HCT116 (cell line): ENCODE measurements at regions not wholly inside any gene's neighbourhood (a gene's known extent, or its start where the extent isn't known, plus 50 kb on each side); places are given as distances from the start of the nearest gene placed in this dataset.

Experiments
- ATAC-seq: fragments of 200-7000 bp; cut with Tn5 transposase; 2 replicates; pipeline ENCODE4 v1.9.1; 2020; ENCODE audit warnings: mild to moderate bottlenecking, moderate library complexity
- BruUV-seq: library from RNA; stranded (reverse); fragments of 400-500 nt; replicated peaks from 2 replicates; lab custom pipeline; 2021; lab: Mats Ljungman, UMichigan
- CTCF ChIA-PET: fragments of 300-600 bp; sonication (Branson Sonifier 250); formaldehyde crosslinking; loops from one replicate; lab custom pipeline; 2021; ENCODE audit warnings: antibody characterized with exemption; lab: Charles Lee
- POLR2A ChIA-PET: fragments of 300-600, 350-600 bp; sonication (Branson Sonifier 250); formaldehyde crosslinking; loops from one replicate; lab custom pipeline; 2021; ENCODE audit warnings: antibody characterized with exemption; lab: Charles Lee
- RAD21 ChIA-PET, 2 experiments: fragments of 300-600 bp; sonication (Branson Sonifier 250); formaldehyde crosslinking; loops; one replicate each; lab custom pipeline; 2023; ENCODE audit warnings: low total read pairs in 2 of 2; ENCODE audit not compliant: uncharacterized antibody in 2 of 2, unreplicated experiment in 2 of 2, low non-redundant PET in 1 of 2; lab: Charles Lee
- DNase-seq: peaks from one replicate; pipeline ENCODE4 v3.0.0-alpha.2; 2010; ENCODE audit warnings: low read depth, low spot score
- H2AFZ ChIP-seq: fragments of 200-600 bp; shearing (Covaris generic), sonication (generic); 2 replicates; pipeline ENCODE4 v1.6.1; 2017; ENCODE audit warnings: low read depth, mixed run types, mixed read lengths, antibody characterized with exemption, low read length; ENCODE audit not compliant: poor library complexity, severe bottlenecking
- H3K27ac ChIP-seq: 2 replicates; pipeline ENCODE4 v1.5.1; 2012; ENCODE audit warnings: low read depth, low read length
- H3K27me3 ChIP-seq: fragments of 200-600 bp; sonication (generic); 2 replicates; pipeline ENCODE4 v1.6.1; 2016; ENCODE audit warnings: mixed run types, low read length, mixed read lengths; ENCODE audit not compliant: insufficient read depth
- H3K36me3 ChIP-seq, 2 experiments: fragments of 200-500 bp in 1 of 2; fragments of 200-600 bp in 1 of 2; sonication (Bioruptor generic) in 1 of 2; sonication (generic) in 1 of 2; 2 replicates each; pipeline versions ENCODE4 v1.5.1 to v1.6.1; 2014 to 2016; ENCODE audit warnings: low read length in 2 of 2, inconsistent platforms in 1 of 2, mixed read lengths in 1 of 2, mixed run types in 1 of 2; ENCODE audit not compliant: insufficient read depth in 2 of 2, control insufficient read depth in 1 of 2
- H3K4me1 ChIP-seq, 2 experiments: fragments of 200-600 bp in 1 of 2; sonication (generic) in 1 of 2; 2 replicates each; pipeline versions ENCODE4 v1.5.1 to v1.6.1; 2012 to 2017; ENCODE audit warnings: low read length in 2 of 2, inconsistent platforms in 1 of 2, mild to moderate bottlenecking in 1 of 2, mixed read lengths in 1 of 2, mixed run types in 1 of 2, moderate library complexity in 1 of 2; ENCODE audit not compliant: insufficient read depth in 2 of 2, control insufficient read depth in 1 of 2
- H3K4me2 ChIP-seq: fragments of 200-600 bp; sonication (generic); 2 replicates; pipeline ENCODE4 v1.6.1; 2017; ENCODE audit warnings: mixed run types, low read length, mixed read lengths
- H3K4me3 ChIP-seq, 2 experiments: fragments of 200-600 bp in 1 of 2; sonication (generic) in 1 of 2; replicated peaks in 1 of 2; 2 replicates each; pipeline ENCODE4 v1.5.1; 2011 to 2016; ENCODE audit warnings: low read length in 2 of 2, control low read depth in 1 of 2, low read depth in 1 of 2, mild to moderate bottlenecking in 1 of 2, mixed read lengths in 1 of 2, mixed run types in 1 of 2
- H3K79me2 ChIP-seq: fragments of 200-600 bp; sonication (generic); 2 replicates; pipeline ENCODE4 v1.6.1; 2017; ENCODE audit warnings: mild to moderate bottlenecking, mixed run types, low read length, moderate library complexity, mixed read lengths; ENCODE audit not compliant: insufficient read depth
- H3K9ac ChIP-seq: fragments of 200-600 bp; sonication (generic); 2 replicates; pipeline ENCODE4 v1.6.1; 2016; ENCODE audit warnings: low read length, mixed read lengths
- H3K9me2 ChIP-seq: fragments of 200-600 bp; sonication (generic), shearing (Covaris generic); 2 replicates; pipeline ENCODE4 v1.6.1; 2017; ENCODE audit warnings: mixed run types, mild to moderate bottlenecking, moderate library complexity; ENCODE audit not compliant: insufficient read depth
- H3K9me3 ChIP-seq, 2 experiments: fragments of 200-500 bp in 1 of 2; fragments of 200-600 bp in 1 of 2; sonication (Bioruptor generic) in 1 of 2; sonication (generic) in 1 of 2; 2 replicates each; pipeline ENCODE4 v1.6.1; 2014 to 2017; ENCODE audit warnings: low read length in 2 of 2, mixed read lengths in 2 of 2, inconsistent platforms in 1 of 2, low read depth in 1 of 2, mild to moderate bottlenecking in 1 of 2, mixed run types in 1 of 2, moderate library complexity in 1 of 2; ENCODE audit not compliant: control insufficient read depth in 1 of 2, insufficient read depth in 1 of 2
- H4K20me1 ChIP-seq: fragments of 200-600 bp; sonication (generic), shearing (Covaris generic); 2 replicates; pipeline ENCODE4 v1.6.1; 2017; ENCODE audit warnings: mixed run types, mild to moderate bottlenecking, moderate library complexity; ENCODE audit not compliant: insufficient read depth
- ATF3 ChIP-seq: IDR thresholded peaks from 2 replicates; pipeline ENCODE4 v1.6.1; 2012
- CBX3 ChIP-seq: IDR thresholded peaks from 2 replicates; pipeline ENCODE4 v1.6.1; 2012; ENCODE audit warnings: low read depth
- CEBPB ChIP-seq: IDR thresholded peaks from 2 replicates; pipeline ENCODE4 v1.6.1; 2012; ENCODE audit warnings: low read depth
- CTCF ChIP-seq, 3 experiments: fragments of 200-600 bp in 1 of 3; sonication (generic) in 1 of 3; IDR thresholded peaks in 2 of 3; conservative IDR thresholded peaks in 1 of 3; 2 replicates each; pipeline ENCODE4 v1.5.1; 2012 to 2017; ENCODE audit warnings: low read depth in 2 of 3, low read length in 2 of 3, antibody characterized with exemption in 1 of 3, borderline replicate concordance in 1 of 3, control low read depth in 1 of 3, mild to moderate bottlenecking in 1 of 3, mixed read lengths in 1 of 3, mixed run types in 1 of 3, moderate library complexity in 1 of 3; ENCODE audit not compliant: insufficient read depth in 1 of 3
- EGR1 ChIP-seq: IDR thresholded peaks from 2 replicates; pipeline ENCODE4 v1.6.1; 2012; ENCODE audit warnings: low read depth
- ELF1 ChIP-seq: IDR thresholded peaks from 2 replicates; pipeline ENCODE4 v1.6.1; 2012; ENCODE audit warnings: low read depth, borderline replicate concordance
- EZH2 ChIP-seq: fragments of 200-600 bp; sonication (generic); IDR thresholded peaks from 2 replicates; pipeline ENCODE4 v1.6.1; 2017; ENCODE audit warnings: antibody characterized with exemption, mixed run types
- FOSL1 ChIP-seq: IDR thresholded peaks from 2 replicates; pipeline ENCODE4 v1.6.1; 2012; ENCODE audit warnings: low read depth
- JUND ChIP-seq: IDR thresholded peaks from 2 replicates; pipeline ENCODE4 v1.6.1; 2012
- POLR2A ChIP-seq: IDR thresholded peaks from 2 replicates; pipeline ENCODE4 v1.7.0; 2011; ENCODE audit warnings: borderline replicate concordance; ENCODE audit not compliant: insufficient read depth, insufficient read length; ENCODE audit errors: extremely low read depth
- POLR2AphosphoS5 ChIP-seq: IDR thresholded peaks from 2 replicates; pipeline ENCODE4 v1.6.1; 2011; ENCODE audit warnings: mild to moderate bottlenecking, low read depth, low read length, moderate library complexity
- RAD21 ChIP-seq: IDR thresholded peaks from 2 replicates; pipeline ENCODE4 v1.6.1; 2012; ENCODE audit warnings: low read depth, mild to moderate bottlenecking
- SIN3A ChIP-seq: IDR thresholded peaks from 2 replicates; pipeline ENCODE4 v1.6.1; 2012; ENCODE audit warnings: low read depth
- SP1 ChIP-seq: IDR thresholded peaks from 2 replicates; pipeline ENCODE4 v1.6.1; 2012; ENCODE audit warnings: low read depth
- SRF ChIP-seq: IDR thresholded peaks from 2 replicates; pipeline ENCODE4 v1.6.1; 2012; ENCODE audit warnings: low read depth
- TCF7L2 ChIP-seq: IDR thresholded peaks from 2 replicates; pipeline ENCODE4 v1.7.0; 2011; ENCODE audit warnings: borderline replicate concordance, inconsistent platforms; ENCODE audit not compliant: insufficient read depth, insufficient read length; ENCODE audit errors: extremely low read depth
- YY1 ChIP-seq: IDR thresholded peaks from 2 replicates; pipeline ENCODE4 v1.6.1; 2011; ENCODE audit warnings: low read length, low read depth, moderate library complexity, mild to moderate bottlenecking; ENCODE audit not compliant: insufficient replicate concordance; ENCODE audit errors: extremely low read depth
- intact Hi-C: fragments of 100-400 bp; cut with micrococcal nuclease; formaldehyde crosslinking; loops from 2 replicates; pipeline ENCODE4 v1.10.0; 2022
- TF ChIP-seq, protein P1 (sequence below): IDR thresholded peaks from 2 replicates; pipeline ENCODE4 v1.6.1; 2012
- TF ChIP-seq, protein P2 (sequence below): IDR thresholded peaks from 2 replicates; pipeline ENCODE4 v1.6.1; 2012; ENCODE audit warnings: low read depth

DNA sequence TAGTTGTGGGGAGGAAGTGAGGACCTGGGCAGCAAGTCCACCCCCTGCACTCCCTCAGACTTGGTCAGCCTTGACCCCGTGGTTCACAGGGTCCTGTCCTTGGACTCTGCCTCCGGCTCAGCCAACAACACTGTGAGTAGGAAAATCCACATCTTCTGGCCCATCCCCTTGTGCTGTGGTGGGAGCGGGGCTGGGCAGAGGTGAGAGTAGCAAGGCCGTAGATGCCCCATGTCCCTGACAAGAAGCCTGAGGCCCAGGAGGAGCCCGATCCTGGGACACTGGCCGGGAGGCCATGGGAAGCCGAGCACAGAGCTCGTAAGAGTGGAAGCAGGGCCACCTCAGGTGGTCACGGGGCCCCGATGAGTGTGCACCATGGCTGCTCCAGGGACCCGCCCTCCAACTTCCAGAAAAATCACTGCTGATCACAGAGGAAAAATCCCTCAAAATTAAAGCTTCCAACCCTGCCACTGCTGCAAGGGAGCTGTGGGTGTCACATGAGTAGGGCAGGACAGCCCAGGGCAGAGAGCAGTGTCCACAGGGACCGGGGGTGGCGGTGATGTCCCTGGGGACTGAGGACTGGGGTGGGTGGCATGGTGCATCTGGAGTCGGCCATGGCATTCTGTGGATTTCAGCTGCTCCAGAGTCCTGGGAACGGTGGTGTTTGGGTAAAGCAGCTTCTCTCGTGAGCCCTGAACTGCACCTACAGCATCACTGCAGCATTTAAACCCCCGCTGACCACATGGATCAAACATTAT, 189.4 kb downstream of the DLL1 start (continued):
- TF ChIP-seq SRF: no peak
- no peak for TF ChIP-seq POLR2A
- TF ChIP-seq RAD21: no peak
- TF ChIP-seq CTCF (IDR thresholded peaks at IDR 0.05 in 2 of 3, conservative IDR thresholded peaks at IDR 0.05 in 1 of 3; ENCODE audit: borderline replicate concordance in 1 of 3, insufficient read depth in 1 of 3, low read depth in 2 of 3, low read length in 2 of 3): no peak
- no peak for TF ChIP-seq ATF3
- no peak for TF ChIP-seq JUND
- no peak for TF ChIP-seq YY1
- TF ChIP-seq TCF7L2: no peak
- no peak for TF ChIP-seq ELF1
- TF ChIP-seq FOSL1: no peak
- no peak for TF ChIP-seq SP1
- no peak for TF ChIP-seq CBX3
- TF ChIP-seq, protein P1, sequence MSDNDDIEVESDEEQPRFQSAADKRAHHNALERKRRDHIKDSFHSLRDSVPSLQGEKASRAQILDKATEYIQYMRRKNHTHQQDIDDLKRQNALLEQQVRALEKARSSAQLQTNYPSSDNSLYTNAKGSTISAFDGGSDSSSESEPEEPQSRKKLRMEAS: no peak
- TF ChIP-seq CEBPB: no peak
- TF ChIP-seq, all 23 proteins: peak for 0

DNA sequence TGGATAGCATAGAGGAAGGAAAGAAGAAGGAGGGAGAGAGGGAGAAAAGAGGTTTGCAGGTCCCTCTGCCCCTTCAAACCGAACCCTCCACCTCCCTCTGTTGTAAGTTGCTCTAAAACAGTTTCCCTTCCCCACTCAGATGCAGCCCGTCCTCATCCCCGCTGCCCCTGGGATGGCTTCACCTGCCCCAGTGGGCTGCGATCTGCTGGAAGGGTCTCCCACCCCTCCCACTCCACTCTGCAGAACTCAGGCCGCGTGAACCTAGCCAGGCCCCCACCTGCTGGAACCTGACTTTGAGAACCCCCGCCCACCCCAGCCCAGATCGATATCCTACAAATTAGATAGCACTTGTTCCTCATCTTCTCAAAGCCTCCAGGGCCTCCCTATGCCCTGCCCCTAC, 190.8 kb downstream of the DLL1 start:
- no peaks in the 10 kb centered on the region for H3K9me3 ChIP-seq
- no TSS peak for BruUV-seq
- POLR2A ChIA-PET: no interaction called here
- no peak overlapping the region for H3K4me2 ChIP-seq
- no peak overlapping the region for H2AFZ ChIP-seq
- no peaks in the 10 kb centered on the region for H3K4me1 ChIP-seq
- H3K27me3 ChIP-seq: no peaks in the 10 kb centered on the region
- no peaks in the 10 kb centered on the region for H3K9me2 ChIP-seq
- RAD21 ChIA-PET: no interaction called here
- no peak overlapping the region for H3K4me3 ChIP-seq
- intact Hi-C loops: no loop called here
- CTCF ChIA-PET: no interaction called here
- no peaks in the 10 kb centered on the region for H3K79me2 ChIP-seq
- H3K27ac ChIP-seq: no peak overlapping the region
- H3K36me3 ChIP-seq: no peaks in the 10 kb centered on the region
- H4K20me1 ChIP-seq: no peaks in the 10 kb centered on the region
- no peak overlapping the region for H3K9ac ChIP-seq
- DNase-seq: no peak
- no peak for ATAC-seq
- TF ChIP-seq POLR2A (no peak), EZH2 (no peak), EGR1 (no peak), TCF7L2 (no peak), SRF (no peak), CEBPB (no peak), ATF3 (no peak), SIN3A (no peak), POLR2AphosphoS5 (no peak), JUND (no peak)
- TF ChIP-seq, protein P2, sequence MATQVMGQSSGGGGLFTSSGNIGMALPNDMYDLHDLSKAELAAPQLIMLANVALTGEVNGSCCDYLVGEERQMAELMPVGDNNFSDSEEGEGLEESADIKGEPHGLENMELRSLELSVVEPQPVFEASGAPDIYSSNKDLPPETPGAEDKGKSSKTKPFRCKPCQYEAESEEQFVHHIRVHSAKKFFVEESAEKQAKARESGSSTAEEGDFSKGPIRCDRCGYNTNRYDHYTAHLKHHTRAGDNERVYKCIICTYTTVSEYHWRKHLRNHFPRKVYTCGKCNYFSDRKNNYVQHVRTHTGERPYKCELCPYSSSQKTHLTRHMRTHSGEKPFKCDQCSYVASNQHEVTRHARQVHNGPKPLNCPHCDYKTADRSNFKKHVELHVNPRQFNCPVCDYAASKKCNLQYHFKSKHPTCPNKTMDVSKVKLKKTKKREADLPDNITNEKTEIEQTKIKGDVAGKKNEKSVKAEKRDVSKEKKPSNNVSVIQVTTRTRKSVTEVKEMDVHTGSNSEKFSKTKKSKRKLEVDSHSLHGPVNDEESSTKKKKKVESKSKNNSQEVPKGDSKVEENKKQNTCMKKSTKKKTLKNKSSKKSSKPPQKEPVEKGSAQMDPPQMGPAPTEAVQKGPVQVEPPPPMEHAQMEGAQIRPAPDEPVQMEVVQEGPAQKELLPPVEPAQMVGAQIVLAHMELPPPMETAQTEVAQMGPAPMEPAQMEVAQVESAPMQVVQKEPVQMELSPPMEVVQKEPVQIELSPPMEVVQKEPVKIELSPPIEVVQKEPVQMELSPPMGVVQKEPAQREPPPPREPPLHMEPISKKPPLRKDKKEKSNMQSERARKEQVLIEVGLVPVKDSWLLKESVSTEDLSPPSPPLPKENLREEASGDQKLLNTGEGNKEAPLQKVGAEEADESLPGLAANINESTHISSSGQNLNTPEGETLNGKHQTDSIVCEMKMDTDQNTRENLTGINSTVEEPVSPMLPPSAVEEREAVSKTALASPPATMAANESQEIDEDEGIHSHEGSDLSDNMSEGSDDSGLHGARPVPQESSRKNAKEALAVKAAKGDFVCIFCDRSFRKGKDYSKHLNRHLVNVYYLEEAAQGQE: no peak
